Tibial nerve (tissue), 4 donors: ENCODE measurements at regions not wholly inside any gene's neighbourhood (a gene's known extent, or its start where the extent isn't known, plus 50 kb on each side); places are given as distances from the start of the nearest gene placed in this dataset.

Experiments used
- DNase-seq, 2 donors: peaks; one replicate each; pipeline ENCODE4 v3.0.0-alpha.2; 2019; ENCODE audit warnings: low spot score in 2 of 2
- H3K27ac ChIP-seq, 4 donors: fragments of 200-600 bp; sonication (generic) in 3 of 4; one replicate each; pipeline ENCODE4 v1.5.1; 2017 to 2019; ENCODE audit warnings: mild to moderate bottlenecking in 1 of 4
- H3K27me3 ChIP-seq, 2 donors: fragments of 200-600 bp; sonication (generic) in 1 of 2; one replicate each; pipeline versions ENCODE4 v1.5.1 to v1.6.0; 2017 to 2019
- H3K36me3 ChIP-seq, 3 donors: fragments of 200-600 bp; sonication (generic); one replicate each; pipeline ENCODE4 v1.5.1; 2018 to 2019
- H3K4me1 ChIP-seq, 4 donors: fragments of 200-600 bp; sonication (generic) in 3 of 4; one replicate each; pipeline ENCODE4 v1.5.1; 2017 to 2019
- H3K4me3 ChIP-seq, 4 donors: fragments of 200-600 bp; sonication (generic) in 3 of 4; one replicate each; pipeline ENCODE4 v1.5.1; 2017 to 2019; ENCODE audit warnings: mild to moderate bottlenecking in 1 of 4, moderate library complexity in 1 of 4
- H3K9me3 ChIP-seq, 4 donors: fragments of 200-600 bp; sonication (generic) in 3 of 4; one replicate each; pipeline ENCODE4 v1.5.1; 2017 to 2019
- CTCF ChIP-seq, 5 experiments: fragments of 200-600 bp in 3 of 5; fragments of 450-650 bp in 2 of 5; sonication (generic) in 3 of 5; IDR thresholded peaks; one replicate each; pipeline ENCODE4 v1.5.1; 2016 to 2019; ENCODE audit warnings: antibody characterized with exemption in 5 of 5, mild to moderate bottlenecking in 3 of 5, moderate library complexity in 2 of 5
- EP300 ChIP-seq, 2 donors: sonication (generic); formaldehyde crosslinking; IDR thresholded peaks; one replicate each; pipeline ENCODE4 v1.6.1; 2017; ENCODE audit warnings: antibody characterized with exemption in 2 of 2, mild to moderate bottlenecking in 1 of 2
- POLR2A ChIP-seq, 2 donors: fragments of 450-650 bp; IDR thresholded peaks; one replicate each; pipeline ENCODE4 v1.6.1; 2017; ENCODE audit warnings: antibody characterized with exemption in 2 of 2, mild to moderate bottlenecking in 2 of 2, moderate library complexity in 2 of 2
- WGBS, 2 donors: methylation state at CpG; one replicate each; pipeline ENCODE4 v1.1.5; 2018; 5-methylcytosine and 5-hydroxymethylcytosine counted together

- TF ChIP-seq POLR2A (IDR thresholded peaks at IDR 0.05) (no peak), CTCF (IDR thresholded peaks at IDR 0.05) (no peak), EP300 (IDR thresholded peaks at IDR 0.05) (no peak)
- Histone ChIP-seq H3K4me3 (no peak overlapping the region), H3K4me1 (peaks cover 0 to 26% (median 2%) of the 10 kb centered on the region in 4 donors), H3K27ac (no peak overlapping the region), H3K27me3 (no peaks in the 10 kb centered on the region), H3K36me3 (no peaks in the 10 kb centered on the region), H3K9me3 (no peaks in the 10 kb centered on the region)
- DNase-seq = no peak
- 87 to 89% methylated on average over 8 of the region's 8 CpGs for WGBS, 2 donors
Observed at GRCh38 chr12:92574051-92574783, 128.6 kb upstream of the PLEKHG7 start.

- Histone ChIP-seq H3K4me1 (peaks cover 0 to 30% (median 2%) of the 10 kb centered on the region in 4 donors), H3K4me3 (no peak overlapping the region), H3K36me3 (no peaks in the 10 kb centered on the region), H3K27me3 (no peaks in the 10 kb centered on the region), H3K9me3 (no peaks in the 10 kb centered on the region), H3K27ac (no peak overlapping the region)
- TF ChIP-seq POLR2A (IDR thresholded peaks at IDR 0.05) = no peak
- TF ChIP-seq CTCF (IDR thresholded peaks at IDR 0.05) = no peak
- no peak for TF ChIP-seq EP300 (IDR thresholded peaks at IDR 0.05)
- DNase-seq = no peak
- 69 to 72% methylated on average over 4 of the region's 4 CpGs for WGBS, 2 donors
Observed at GRCh38 chr12:92573104-92573503, 129.7 kb upstream of the PLEKHG7 start.

- H3K9me3 ChIP-seq = no peaks in the 10 kb centered on the region
- no peak overlapping the region for H3K4me3 ChIP-seq
- WGBS, 2 donors = 73 to 89% methylated on average over 8 of the region's 8 CpGs
- peak in 1 of 2 donors; percentile 36 for DNase-seq
- TF ChIP-seq EP300 (IDR thresholded peaks at IDR 0.05) (peak in 1 of 2 donors; percentile 65), POLR2A (IDR thresholded peaks at IDR 0.05) (no peak)
- H3K4me1 ChIP-seq = peaks cover 0 to 30% (median 2%) of the 10 kb centered on the region in 4 donors
- no peaks in the 10 kb centered on the region for H3K27me3 ChIP-seq
- peak overlapping the region in 2 of 4 donors; percentile 45 to 50 for H3K27ac ChIP-seq
- no peaks in the 10 kb centered on the region for H3K36me3 ChIP-seq
Observed at GRCh38 chr12:92571844-92572543, 130.8 kb upstream of the PLEKHG7 start.

GRCh38 chr12:92571169-92571568 is 131.6 kb upstream of the PLEKHG7 start:
- no peak for TF ChIP-seq EP300 (IDR thresholded peaks at IDR 0.05)
- TF ChIP-seq CTCF (IDR thresholded peaks at IDR 0.05) = no peak
- TF ChIP-seq POLR2A (IDR thresholded peaks at IDR 0.05) = no peak
- DNase-seq = no peak
- 74 to 80% methylated on average over 4 of the region's 4 CpGs for WGBS, 2 donors
- Histone ChIP-seq H3K27ac (peak overlapping the region in 2 of 4 donors; percentile 45 to 50), H3K27me3 (no peaks in the 10 kb centered on the region), H3K9me3 (no peaks in the 10 kb centered on the region), H3K4me3 (no peak overlapping the region), H3K36me3 (no peaks in the 10 kb centered on the region), H3K4me1 (peaks cover 0 to 30% (median 2%) of the 10 kb centered on the region in 4 donors)

GRCh38 chr12:92570056-92570753 is 132.6 kb upstream of the PLEKHG7 start:
- Histone ChIP-seq H3K36me3 (no peaks in the 10 kb centered on the region), H3K27ac (peak overlapping the region in 3 of 4 donors; percentile 17 to 50 (median 49)), H3K27me3 (no peaks in the 10 kb centered on the region), H3K4me1 (peaks cover 0 to 29% (median 2%) of the 10 kb centered on the region in 4 donors), H3K4me3 (no peak overlapping the region), H3K9me3 (no peaks in the 10 kb centered on the region)
- WGBS, 2 donors = 9 to 11% methylated on average over 4 of the region's 4 CpGs
- TF ChIP-seq CTCF (IDR thresholded peaks at IDR 0.05) (peak; percentile 60 to 94 (median 74)), POLR2A (IDR thresholded peaks at IDR 0.05) (no peak), EP300 (IDR thresholded peaks at IDR 0.05) (peak in 1 of 2 donors; percentile 72)
- DNase-seq = peak in 1 of 2 donors; percentile 97
